GM23338 (cell line): ENCODE measurements at regions not wholly inside any gene's neighbourhood (a gene's known extent, or its start where the extent isn't known, plus 50 kb on each side); places are given as distances from the start of the nearest gene placed in this dataset.

Experiments used
- ATAC-seq: fragments of 200-7000 bp; cut with Tn5 transposase; 3 replicates; pipeline ENCODE4 v1.9.1; 2020
- DNase-seq: peaks from one replicate; pipeline ENCODE4 v3.0.0-alpha.2; 2015; ENCODE audit warnings: low spot score
- H2AFZ ChIP-seq: fragments of 200-600 bp; sonication (generic); 2 replicates; pipeline ENCODE4 v1.8.0; 2016; ENCODE audit warnings: antibody characterized with exemption, mild to moderate bottlenecking, moderate library complexity
- H3F3A ChIP-seq: fragments of 200-600 bp; sonication (generic); replicated peaks from 2 replicates; pipeline ENCODE4 v1.8.0; 2017; ENCODE audit warnings: antibody characterized with exemption, mixed run types, low read depth
- H3K27ac ChIP-seq: fragments of 200-600 bp; sonication (generic); 2 replicates; pipeline ENCODE4 v1.6.1; 2016; ENCODE audit warnings: low read depth
- H3K27me3 ChIP-seq: fragments of 200-600 bp; sonication (generic); 2 replicates; pipeline ENCODE4 v1.8.0; 2016; ENCODE audit warnings: mild to moderate bottlenecking, mixed run types, moderate library complexity; ENCODE audit not compliant: insufficient read depth
- H3K36me3 ChIP-seq: fragments of 200-600 bp; sonication (generic); 2 replicates; pipeline ENCODE4 v1.8.0; 2016; ENCODE audit warnings: mild to moderate bottlenecking; ENCODE audit not compliant: insufficient read depth
- H3K4me1 ChIP-seq: fragments of 200-600 bp; sonication (generic); 2 replicates; pipeline ENCODE4 v1.8.0; 2016; ENCODE audit warnings: mild to moderate bottlenecking, moderate library complexity; ENCODE audit not compliant: insufficient read depth
- H3K4me2 ChIP-seq: fragments of 200-600 bp; sonication (generic); 2 replicates; pipeline ENCODE4 v1.7.1; 2017; ENCODE audit warnings: mixed run types
- H3K4me3 ChIP-seq: fragments of 200-600 bp; sonication (generic); 2 replicates; pipeline ENCODE4 v1.6.1; 2016; ENCODE audit warnings: mixed run types
- H3K79me2 ChIP-seq: fragments of 200-600 bp; sonication (generic); replicated peaks from 2 replicates; pipeline ENCODE4 v1.8.0; 2017; ENCODE audit warnings: mild to moderate bottlenecking; ENCODE audit not compliant: insufficient read depth
- H3K9me2 ChIP-seq: fragments of 200-600 bp; sonication (generic); 2 replicates; pipeline ENCODE4 v1.8.0; 2017; ENCODE audit not compliant: insufficient read depth
- H4K20me1 ChIP-seq: fragments of 200-600 bp; sonication (generic); replicated peaks from 2 replicates; pipeline ENCODE4 v1.8.0; 2017; ENCODE audit warnings: mild to moderate bottlenecking; ENCODE audit not compliant: insufficient read depth
- H3K27ac Mint-ChIP-seq: 2 replicates; pipeline ENCODE4 v1.8.0; 2020; ENCODE audit warnings: inconsistent platforms, mild to moderate bottlenecking, moderate library complexity, mixed read lengths
- H3K27me3 Mint-ChIP-seq: 3 replicates; pipeline ENCODE4 v1.8.0; 2022; ENCODE audit warnings: low read depth, mild to moderate bottlenecking, moderate library complexity, mixed read lengths, inconsistent platforms; ENCODE audit not compliant: insufficient read depth, poor library complexity
- H3K36me3 Mint-ChIP-seq: 3 replicates; pipeline ENCODE4 v1.8.0; 2021; ENCODE audit warnings: low read depth, mild to moderate bottlenecking, inconsistent platforms, moderate library complexity, mixed read lengths
- H3K4me1 Mint-ChIP-seq: 3 replicates; pipeline ENCODE4 v1.8.0; 2020; ENCODE audit warnings: mild to moderate bottlenecking, inconsistent platforms, mixed read lengths
- H3K4me3 Mint-ChIP-seq: 3 replicates; pipeline ENCODE4 v1.8.0; 2021; ENCODE audit warnings: moderate library complexity, mild to moderate bottlenecking, inconsistent platforms, mixed read lengths
- H3K9me3 Mint-ChIP-seq: 3 replicates; pipeline ENCODE4 v1.8.0; 2020; ENCODE audit warnings: moderate library complexity, mild to moderate bottlenecking, inconsistent platforms, mixed read lengths
- CTCF ChIP-seq, 2 experiments: fragments of 200-600 bp in 1 of 2; sonication (generic) in 1 of 2; conservative IDR thresholded peaks; 2 replicates each; pipeline versions ENCODE4 v1.5.1 to v1.6.1; 2016 to 2017; ENCODE audit warnings: antibody characterized with exemption in 2 of 2, low read depth in 2 of 2, mild to moderate bottlenecking in 2 of 2, moderate library complexity in 1 of 2
- EZH2 ChIP-seq: fragments of 200-600 bp; sonication (generic); IDR thresholded peaks from one replicate; pipeline ENCODE4 v1.8.0; 2017; ENCODE audit warnings: antibody characterized with exemption, mild to moderate bottlenecking, low read depth; ENCODE audit not compliant: unreplicated experiment
- EZH2phosphoT487 ChIP-seq: fragments of 200-600 bp; sonication (generic); IDR thresholded peaks from one replicate; pipeline ENCODE4 v1.8.1; 2018; ENCODE audit warnings: antibody characterized with exemption; ENCODE audit not compliant: unreplicated experiment
- JUNB ChIP-seq: IDR thresholded peaks from one replicate; pipeline ENCODE4 v1.6.1; 2016; ENCODE audit warnings: antibody characterized with exemption; ENCODE audit not compliant: unreplicated experiment
- NANOG ChIP-seq: IDR thresholded peaks from 2 replicates; pipeline ENCODE4 v1.6.1; 2016; ENCODE audit warnings: antibody characterized with exemption, borderline replicate concordance
- POLR2AphosphoS5 ChIP-seq: IDR thresholded peaks from 2 replicates; pipeline ENCODE4 v1.6.1; 2016; ENCODE audit warnings: antibody characterized with exemption, low read depth
- REST ChIP-seq: IDR thresholded peaks from one replicate; pipeline ENCODE4 v1.6.1; 2018; ENCODE audit warnings: antibody characterized with exemption; ENCODE audit not compliant: unreplicated experiment
- STAT1 ChIP-seq: IDR thresholded peaks from one replicate; pipeline ENCODE4 v1.6.1; 2016; ENCODE audit warnings: antibody characterized with exemption; ENCODE audit not compliant: unreplicated experiment
- ZNF331 ChIP-seq: fragments of 250-450 bp; sonication (Bioruptor Pico); IDR thresholded peaks from 2 replicates; pipeline ENCODE4 v1.5.0; 2020; ENCODE audit warnings: low read depth, mild to moderate bottlenecking, moderate library complexity

- H3K27ac ChIP-seq: no peak overlapping the region
- no peak overlapping the region for H3K27ac Mint-ChIP-seq
- peaks cover 33% of the 10 kb centered on the region for H3K4me1 ChIP-seq
- H3K4me1 Mint-ChIP-seq: peaks cover 30% of the 10 kb centered on the region
- ATAC-seq: peak; percentile 74
- H3K4me3 Mint-ChIP-seq: no peak overlapping the region
- H3K27me3 Mint-ChIP-seq: no peaks in the 10 kb centered on the region
- H3K4me2 ChIP-seq: peak overlapping the region; percentile 30
- peak; percentile 49 for DNase-seq
- TF ChIP-seq REST: no peak
- no peak for TF ChIP-seq NANOG
- TF ChIP-seq EZH2: no peak
- no peak for TF ChIP-seq ZNF331
- no peak for TF ChIP-seq EZH2phosphoT487
- TF ChIP-seq POLR2AphosphoS5: no peak
- TF ChIP-seq CTCF (conservative IDR thresholded peaks at IDR 0.05; ENCODE audit: low read depth in 2 of 2): no peak
- TF ChIP-seq STAT1: no peak
- no peak for TF ChIP-seq JUNB
- H2AFZ ChIP-seq: no peak overlapping the region
- H3F3A ChIP-seq: no peaks in the 10 kb centered on the region
- H3K36me3 Mint-ChIP-seq: peaks cover 4% of the 10 kb centered on the region; the same call in 2 of the 3 replicates
- H3K4me3 ChIP-seq: peak overlapping the region; percentile 3; the same call in 1 of the 2 replicates
- no peaks in the 10 kb centered on the region for H3K27me3 ChIP-seq
- no peaks in the 10 kb centered on the region; the same call in 1 of the 2 replicates for H3K9me2 ChIP-seq
- H3K36me3 ChIP-seq: no peaks in the 10 kb centered on the region
- no peaks in the 10 kb centered on the region for H3K79me2 ChIP-seq
- H4K20me1 ChIP-seq: no peaks in the 10 kb centered on the region
- H3K9me3 Mint-ChIP-seq: peaks cover under 1% of the 10 kb centered on the region; the same call in 2 of the 3 replicates
These were observed 66.7 kb upstream of the PTCSC3 start for GRCh38 chr14:36243183-36243582.

- Histone ChIP-seq H3K4me2 (no peak overlapping the region), H3K79me2 (no peaks in the 10 kb centered on the region), H4K20me1 (no peaks in the 10 kb centered on the region), H3K9me2 (no peaks in the 10 kb centered on the region; the same call in 1 of the 2 replicates), H2AFZ (no peak overlapping the region), H3F3A (no peaks in the 10 kb centered on the region), H3K27ac (no peak overlapping the region), H3K27me3 (no peaks in the 10 kb centered on the region), H3K4me1 (peaks cover 33% of the 10 kb centered on the region), H3K4me3 (no peak overlapping the region), H3K36me3 (no peaks in the 10 kb centered on the region)
- H3K36me3 Mint-ChIP-seq: no peaks in the 10 kb centered on the region; the same call in 2 of the 3 replicates
- peaks cover 30% of the 10 kb centered on the region for H3K4me1 Mint-ChIP-seq
- H3K27me3 Mint-ChIP-seq: no peaks in the 10 kb centered on the region
- no peak for TF ChIP-seq EZH2phosphoT487
- peak in 1 of 2 experiments; percentile 17; a peak in 2 of 4 replicates for TF ChIP-seq CTCF (conservative IDR thresholded peaks at IDR 0.05; ENCODE audit: low read depth in 2 of 2)
- no peak overlapping the region for H3K27ac Mint-ChIP-seq
- no peaks in the 10 kb centered on the region for H3K9me3 Mint-ChIP-seq
- DNase-seq (no peak), ATAC-seq (no peak)
- no peak overlapping the region for H3K4me3 Mint-ChIP-seq
These were observed 64.7 kb upstream of the PTCSC3 start for GRCh38 chr14:36241183-36241582.
